ENCODE measurements at regions not wholly inside any gene's neighbourhood (a gene's known extent, or its start where the extent isn't known, plus 50 kb on each side); places are given as distances from the start of the nearest gene placed in this dataset.
"Not testable (repeated sequence)": the region's sequence is repeated elsewhere in the genome, so short reads cannot be mapped to it uniquely, and the experiment has no call there.

DNA sequence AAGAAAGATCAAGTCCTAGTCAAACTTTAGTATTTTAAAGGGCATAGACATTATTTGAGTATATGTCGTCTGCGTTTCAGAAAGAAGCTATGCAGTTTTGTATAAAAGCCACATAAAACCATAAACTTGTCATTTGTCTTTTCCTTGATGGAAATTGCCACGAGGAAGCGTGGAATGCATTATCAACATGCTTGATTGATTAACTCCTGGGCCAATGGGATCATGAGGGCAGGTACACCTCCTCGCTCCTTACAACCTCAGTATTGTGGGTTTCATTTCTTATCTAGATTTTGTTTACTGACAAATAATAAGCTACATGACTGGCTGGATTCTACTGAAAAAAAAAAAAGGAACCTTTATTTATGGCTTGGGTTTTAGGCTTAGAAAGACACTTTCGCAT lies 122.5 kb upstream of the RFX3 start:
- no peaks in the 10 kb centered on the region for H3K9me3 ChIP-seq (ENCODE audit: control insufficient read depth in 2 of 2, insufficient read depth in 1 of 2, low read depth in 1 of 2, low read length in 1 of 2)
- H3K4me1 ChIP-seq (ENCODE audit: control insufficient read depth in 2 of 2, insufficient read depth in 2 of 2, low read length in 1 of 2) = no peaks in the 10 kb centered on the region
- H3K27ac ChIP-seq (ENCODE audit: low read depth in 2 of 2, low read length in 1 of 2) = no peak overlapping the region
- no peaks in the 10 kb centered on the region for H3K27me3 ChIP-seq (ENCODE audit: control insufficient read depth in 1 of 2, insufficient read depth in 2 of 2, low read length in 2 of 2)
- H3K4me3 ChIP-seq (ENCODE audit: low read depth in 1 of 2, low read length in 2 of 2) = no peak overlapping the region
- 80 to 82% methylated on average over 6 of the region's 6 CpGs for WGBS, 2 donors
- no peaks in the 10 kb centered on the region for H3K36me3 ChIP-seq (ENCODE audit: control insufficient read depth in 2 of 2, insufficient read depth in 2 of 2, low read length in 1 of 2)

DNA sequence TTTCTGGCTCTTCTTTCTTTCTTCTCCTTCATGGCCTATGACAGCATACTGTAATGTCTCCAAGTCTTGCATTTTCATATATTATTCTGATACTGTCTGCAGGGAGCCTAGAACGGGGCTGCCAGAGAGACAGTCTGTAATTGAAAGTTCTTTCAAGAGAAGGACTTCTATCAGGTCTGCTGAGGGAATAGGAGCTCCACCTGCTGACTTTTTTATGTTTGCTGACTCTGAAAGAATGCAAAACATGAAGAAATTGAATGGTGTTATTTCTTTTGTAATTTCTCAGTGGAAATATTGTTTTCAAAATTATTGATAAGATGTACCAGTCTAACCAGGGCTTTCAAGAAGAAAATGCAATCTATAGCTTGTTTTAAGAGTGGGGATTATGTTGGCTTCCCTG lies 121.9 kb upstream of the RFX3 start:
- H3K4me3 ChIP-seq (ENCODE audit: low read depth in 1 of 2, low read length in 2 of 2) = no peak overlapping the region
- H3K27me3 ChIP-seq (ENCODE audit: control insufficient read depth in 1 of 2, insufficient read depth in 2 of 2, low read length in 2 of 2) = no peaks in the 10 kb centered on the region
- H3K27ac ChIP-seq (ENCODE audit: low read depth in 2 of 2, low read length in 1 of 2) = no peak overlapping the region
- H3K36me3 ChIP-seq (ENCODE audit: control insufficient read depth in 2 of 2, insufficient read depth in 2 of 2, low read length in 1 of 2) = no peaks in the 10 kb centered on the region
- 66 to 74% methylated on average over 1 of the region's 1 CpG for WGBS, 2 donors
- H3K4me1 ChIP-seq (ENCODE audit: control insufficient read depth in 2 of 2, insufficient read depth in 2 of 2, low read length in 1 of 2) = no peaks in the 10 kb centered on the region
- H3K9me3 ChIP-seq (ENCODE audit: control insufficient read depth in 2 of 2, insufficient read depth in 1 of 2, low read depth in 1 of 2, low read length in 1 of 2) = no peaks in the 10 kb centered on the region

GRCh38 chr9:3646226-3646625 lies 120.4 kb upstream of the RFX3 start:
- H3K4me3 ChIP-seq (ENCODE audit: low read depth in 1 of 2, low read length in 2 of 2) = no peak overlapping the region
- no peaks in the 10 kb centered on the region for H3K9me3 ChIP-seq (ENCODE audit: control insufficient read depth in 2 of 2, insufficient read depth in 1 of 2, low read depth in 1 of 2, low read length in 1 of 2)
- no peaks in the 10 kb centered on the region for H3K36me3 ChIP-seq (ENCODE audit: control insufficient read depth in 2 of 2, insufficient read depth in 2 of 2, low read length in 1 of 2)
- H3K4me1 ChIP-seq (ENCODE audit: control insufficient read depth in 2 of 2, insufficient read depth in 2 of 2, low read length in 1 of 2) = no peaks in the 10 kb centered on the region
- WGBS, 2 donors = 86 to 92% methylated on average over 1 of the region's 1 CpG
- no peak overlapping the region for H3K27ac ChIP-seq (ENCODE audit: low read depth in 2 of 2, low read length in 1 of 2)
- H3K27me3 ChIP-seq (ENCODE audit: control insufficient read depth in 1 of 2, insufficient read depth in 2 of 2, low read length in 2 of 2) = no peaks in the 10 kb centered on the region

DNA sequence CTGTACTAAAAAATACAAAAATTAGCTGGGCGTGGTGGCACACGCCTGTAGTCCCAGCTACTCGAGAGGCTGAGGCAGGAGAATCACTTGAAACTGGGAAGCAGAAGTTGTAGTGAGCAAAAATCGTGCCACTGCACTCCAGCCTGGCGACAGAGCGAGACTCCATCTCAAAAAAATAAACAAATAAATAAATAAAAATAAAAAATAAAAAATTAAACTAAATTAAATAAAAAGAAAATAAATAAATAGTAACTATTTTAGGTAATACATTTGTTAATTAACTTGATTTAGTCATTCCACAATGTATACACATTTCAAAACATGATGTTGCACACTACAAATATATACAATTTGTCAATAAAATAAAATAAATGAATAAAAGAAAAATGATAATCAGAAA lies 116.3 kb upstream of the RFX3 start:
- H3K9me3 ChIP-seq (ENCODE audit: control insufficient read depth in 2 of 2, insufficient read depth in 1 of 2, low read depth in 1 of 2, low read length in 1 of 2); H3K4me1 ChIP-seq (ENCODE audit: control insufficient read depth in 2 of 2, insufficient read depth in 2 of 2, low read length in 1 of 2); H3K27ac ChIP-seq (ENCODE audit: low read depth in 2 of 2, low read length in 1 of 2); H3K27me3 ChIP-seq (ENCODE audit: control insufficient read depth in 1 of 2, insufficient read depth in 2 of 2, low read length in 2 of 2); H3K36me3 ChIP-seq (ENCODE audit: control insufficient read depth in 2 of 2, insufficient read depth in 2 of 2, low read length in 1 of 2); H3K4me3 ChIP-seq (ENCODE audit: low read depth in 1 of 2, low read length in 2 of 2): not testable (repeated sequence)
- 94 to 97% methylated on average over 6 of the region's 6 CpGs for WGBS, 2 donors

DNA sequence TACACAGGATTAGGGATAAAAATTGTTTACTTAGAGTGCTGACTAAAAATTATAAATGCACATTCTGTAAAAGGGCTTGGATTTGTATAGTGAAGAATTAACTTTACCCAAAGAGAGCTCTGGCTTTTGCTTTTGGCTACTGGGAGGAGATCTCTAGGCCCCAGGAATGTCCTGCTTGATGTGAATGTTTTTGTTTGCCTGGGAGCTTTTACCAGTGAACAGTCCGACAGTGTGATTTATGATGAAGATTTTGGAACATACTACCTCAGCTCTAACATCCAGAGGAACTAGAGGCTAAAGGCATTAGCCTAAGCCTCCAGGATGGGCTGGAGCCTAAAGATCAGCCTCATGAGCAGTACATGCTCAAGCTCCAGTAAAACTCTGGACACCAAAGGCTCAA lies 103.7 kb upstream of the RFX3 start:
- H3K4me1 ChIP-seq (ENCODE audit: control insufficient read depth in 2 of 2, insufficient read depth in 2 of 2, low read length in 1 of 2) = no peaks in the 10 kb centered on the region
- H3K27ac ChIP-seq (ENCODE audit: low read depth in 2 of 2, low read length in 1 of 2) = no peak overlapping the region
- no peaks in the 10 kb centered on the region for H3K36me3 ChIP-seq (ENCODE audit: control insufficient read depth in 2 of 2, insufficient read depth in 2 of 2, low read length in 1 of 2)
- H3K4me3 ChIP-seq (ENCODE audit: low read depth in 1 of 2, low read length in 2 of 2) = no peak overlapping the region
- no peaks in the 10 kb centered on the region for H3K9me3 ChIP-seq (ENCODE audit: control insufficient read depth in 2 of 2, insufficient read depth in 1 of 2, low read depth in 1 of 2, low read length in 1 of 2)
- no peaks in the 10 kb centered on the region for H3K27me3 ChIP-seq (ENCODE audit: control insufficient read depth in 1 of 2, insufficient read depth in 2 of 2, low read length in 2 of 2)
- WGBS, 2 donors = 66 to 72% methylated on average over 1 of the region's 1 CpG

- Histone ChIP-seq H3K36me3 (ENCODE audit: control insufficient read depth in 2 of 2, insufficient read depth in 2 of 2, low read length in 1 of 2) (no peaks in the 10 kb centered on the region), H3K4me1 (ENCODE audit: control insufficient read depth in 2 of 2, insufficient read depth in 2 of 2, low read length in 1 of 2) (no peaks in the 10 kb centered on the region), H3K9me3 (ENCODE audit: control insufficient read depth in 2 of 2, insufficient read depth in 1 of 2, low read depth in 1 of 2, low read length in 1 of 2) (no peaks in the 10 kb centered on the region), H3K4me3 (ENCODE audit: low read depth in 1 of 2, low read length in 2 of 2) (no peak overlapping the region), H3K27me3 (ENCODE audit: control insufficient read depth in 1 of 2, insufficient read depth in 2 of 2, low read length in 2 of 2) (no peaks in the 10 kb centered on the region), H3K27ac (ENCODE audit: low read depth in 2 of 2, low read length in 1 of 2) (no peak overlapping the region)
Measured at GRCh38 chr9:3628239-3628638, 102.4 kb upstream of the RFX3 start.

DNA sequence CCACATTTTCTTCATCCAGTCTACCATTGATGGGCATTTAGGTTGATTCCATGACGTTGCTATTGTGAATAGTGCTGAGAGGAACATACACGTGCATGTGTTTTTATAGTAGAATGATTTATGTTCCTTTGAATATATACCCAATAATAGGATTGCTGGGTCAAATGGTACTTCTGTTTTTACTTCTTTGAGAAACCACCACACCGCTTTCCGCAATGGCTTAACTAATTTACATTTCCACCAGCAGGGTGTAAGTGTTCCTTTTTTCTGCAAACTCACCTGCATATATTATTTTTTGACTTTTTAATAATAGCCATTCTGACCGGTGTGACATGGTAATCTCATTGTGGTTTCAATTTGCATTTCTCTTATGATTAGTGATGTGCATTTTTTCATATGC lies 82.2 kb upstream of the RFX3 start:
- Histone ChIP-seq H3K4me3 (ENCODE audit: low read depth in 1 of 2, low read length in 2 of 2) (no peak overlapping the region), H3K27ac (ENCODE audit: low read depth in 2 of 2, low read length in 1 of 2) (no peak overlapping the region), H3K4me1 (ENCODE audit: control insufficient read depth in 2 of 2, insufficient read depth in 2 of 2, low read length in 1 of 2) (no peaks in the 10 kb centered on the region), H3K36me3 (ENCODE audit: control insufficient read depth in 2 of 2, insufficient read depth in 2 of 2, low read length in 1 of 2) (no peaks in the 10 kb centered on the region), H3K27me3 (ENCODE audit: control insufficient read depth in 1 of 2, insufficient read depth in 2 of 2, low read length in 2 of 2) (no peaks in the 10 kb centered on the region), H3K9me3 (ENCODE audit: control insufficient read depth in 2 of 2, insufficient read depth in 1 of 2, low read depth in 1 of 2, low read length in 1 of 2) (no peaks in the 10 kb centered on the region)
- 75 to 78% methylated on average over 5 of the region's 5 CpGs for WGBS, 2 donors

DNA sequence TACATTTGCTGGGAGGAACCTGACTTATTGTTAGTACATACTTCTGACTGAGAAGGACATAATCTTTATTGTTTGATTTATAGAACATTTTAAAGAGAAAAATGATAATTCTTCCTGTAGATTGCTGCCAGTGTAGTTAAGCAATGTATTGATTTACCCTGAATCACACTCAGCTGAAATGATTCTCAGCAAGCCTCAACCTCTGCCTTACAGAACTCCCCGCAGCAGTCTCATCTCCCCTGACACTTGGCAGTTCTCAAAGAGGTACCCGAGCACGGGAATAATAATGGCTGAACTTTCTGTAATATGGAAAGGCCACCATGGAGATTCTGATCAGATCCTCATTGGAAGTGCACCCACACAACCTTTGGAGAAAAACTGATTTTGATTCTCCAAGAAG lies 74.9 kb upstream of the RFX3 start:
- 78 to 84% methylated on average over 3 of the region's 3 CpGs for WGBS, 2 donors
- H3K4me3 ChIP-seq (ENCODE audit: low read depth in 1 of 2, low read length in 2 of 2) = no peak overlapping the region

GRCh38 chr9:3597792-3598191 lies 72.0 kb upstream of the RFX3 start:
- H3K4me1 ChIP-seq (ENCODE audit: control insufficient read depth in 2 of 2, insufficient read depth in 2 of 2, low read length in 1 of 2) = no peaks in the 10 kb centered on the region
- no peak overlapping the region for H3K4me3 ChIP-seq (ENCODE audit: low read depth in 1 of 2, low read length in 2 of 2)
- no peaks in the 10 kb centered on the region for H3K36me3 ChIP-seq (ENCODE audit: control insufficient read depth in 2 of 2, insufficient read depth in 2 of 2, low read length in 1 of 2)
- 91 to 92% methylated on average over 8 of the region's 8 CpGs for WGBS, 2 donors
- no peaks in the 10 kb centered on the region for H3K27me3 ChIP-seq (ENCODE audit: control insufficient read depth in 1 of 2, insufficient read depth in 2 of 2, low read length in 2 of 2)
- H3K27ac ChIP-seq (ENCODE audit: low read depth in 2 of 2, low read length in 1 of 2) = no peak overlapping the region
- H3K9me3 ChIP-seq (ENCODE audit: control insufficient read depth in 2 of 2, insufficient read depth in 1 of 2, low read depth in 1 of 2, low read length in 1 of 2) = peaks cover 0 to 2% of the 10 kb centered on the region in 2 donors

More for the DNA sequence above, 74.9 kb upstream of the RFX3 start:
- Histone ChIP-seq H3K27me3 (ENCODE audit: control insufficient read depth in 1 of 2, insufficient read depth in 2 of 2, low read length in 2 of 2) (no peaks in the 10 kb centered on the region), H3K27ac (ENCODE audit: low read depth in 2 of 2, low read length in 1 of 2) (no peak overlapping the region), H3K36me3 (ENCODE audit: control insufficient read depth in 2 of 2, insufficient read depth in 2 of 2, low read length in 1 of 2) (no peaks in the 10 kb centered on the region), H3K9me3 (ENCODE audit: control insufficient read depth in 2 of 2, insufficient read depth in 1 of 2, low read depth in 1 of 2, low read length in 1 of 2) (peaks cover 0 to 2% of the 10 kb centered on the region in 2 donors), H3K4me1 (ENCODE audit: control insufficient read depth in 2 of 2, insufficient read depth in 2 of 2, low read length in 1 of 2) (no peaks in the 10 kb centered on the region)

GRCh38 chr9:3586066-3586465 lies 60.3 kb upstream of the RFX3 start:
- Histone ChIP-seq H3K27ac (ENCODE audit: low read depth in 2 of 2, low read length in 1 of 2) (no peak overlapping the region), H3K36me3 (ENCODE audit: control insufficient read depth in 2 of 2, insufficient read depth in 2 of 2, low read length in 1 of 2) (no peaks in the 10 kb centered on the region), H3K27me3 (ENCODE audit: control insufficient read depth in 1 of 2, insufficient read depth in 2 of 2, low read length in 2 of 2) (no peaks in the 10 kb centered on the region), H3K9me3 (ENCODE audit: control insufficient read depth in 2 of 2, insufficient read depth in 1 of 2, low read depth in 1 of 2, low read length in 1 of 2) (no peaks in the 10 kb centered on the region), H3K4me1 (ENCODE audit: control insufficient read depth in 2 of 2, insufficient read depth in 2 of 2, low read length in 1 of 2) (no peaks in the 10 kb centered on the region), H3K4me3 (ENCODE audit: low read depth in 1 of 2, low read length in 2 of 2) (no peak overlapping the region)
